ENCODE measurements at regions not wholly inside any gene's neighbourhood (a gene's known extent, or its start where the extent isn't known, plus 50 kb on each side); places are given as distances from the start of the nearest gene placed in this dataset.

DNA sequence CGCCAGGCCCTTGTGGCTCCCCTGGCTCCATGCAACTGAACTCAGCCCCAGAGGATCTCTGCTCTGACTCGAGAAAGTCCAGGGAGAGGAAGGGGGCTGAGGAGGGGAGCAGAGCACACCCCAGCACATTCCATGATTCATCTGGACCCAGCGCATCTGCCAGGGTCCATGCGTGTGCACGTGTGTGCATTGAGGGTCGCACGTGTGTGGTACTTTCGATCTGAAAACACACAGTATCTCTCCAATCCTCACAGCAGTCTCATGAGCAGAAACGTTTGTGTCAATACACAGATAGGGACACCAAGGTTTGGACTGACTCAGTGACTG, 146.4 kb upstream of the ID2 start:
- peaks cover 2% of the 10 kb centered on the region for H3K36me3 Mint-ChIP-seq (ENCODE audit: low read depth)
- peaks cover 21% of the 10 kb centered on the region for H3K4me1 Mint-ChIP-seq
- TF ChIP-seq, protein P1, sequence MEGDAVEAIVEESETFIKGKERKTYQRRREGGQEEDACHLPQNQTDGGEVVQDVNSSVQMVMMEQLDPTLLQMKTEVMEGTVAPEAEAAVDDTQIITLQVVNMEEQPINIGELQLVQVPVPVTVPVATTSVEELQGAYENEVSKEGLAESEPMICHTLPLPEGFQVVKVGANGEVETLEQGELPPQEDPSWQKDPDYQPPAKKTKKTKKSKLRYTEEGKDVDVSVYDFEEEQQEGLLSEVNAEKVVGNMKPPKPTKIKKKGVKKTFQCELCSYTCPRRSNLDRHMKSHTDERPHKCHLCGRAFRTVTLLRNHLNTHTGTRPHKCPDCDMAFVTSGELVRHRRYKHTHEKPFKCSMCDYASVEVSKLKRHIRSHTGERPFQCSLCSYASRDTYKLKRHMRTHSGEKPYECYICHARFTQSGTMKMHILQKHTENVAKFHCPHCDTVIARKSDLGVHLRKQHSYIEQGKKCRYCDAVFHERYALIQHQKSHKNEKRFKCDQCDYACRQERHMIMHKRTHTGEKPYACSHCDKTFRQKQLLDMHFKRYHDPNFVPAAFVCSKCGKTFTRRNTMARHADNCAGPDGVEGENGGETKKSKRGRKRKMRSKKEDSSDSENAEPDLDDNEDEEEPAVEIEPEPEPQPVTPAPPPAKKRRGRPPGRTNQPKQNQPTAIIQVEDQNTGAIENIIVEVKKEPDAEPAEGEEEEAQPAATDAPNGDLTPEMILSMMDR (conservative IDR thresholded peaks at IDR 0.05), result no peak
- Histone ChIP-seq H3K27ac (ENCODE audit: low read depth, low read length) (no peak overlapping the region), H3K4me3 (ENCODE audit: low read length) (no peak overlapping the region), H3K4me1 (ENCODE audit: control insufficient read depth, insufficient read depth, low read length) (peaks cover 16% of the 10 kb centered on the region), H3K27me3 (ENCODE audit: control insufficient read depth, insufficient read depth, low read length, poor library complexity, severe bottlenecking) (no peaks in the 10 kb centered on the region), H3K36me3 (ENCODE audit: control insufficient read depth, insufficient read depth, low read length) (no peaks in the 10 kb centered on the region), H3K9ac (ENCODE audit: extremely low read depth, low read length, poor library complexity, severe bottlenecking) (no peak overlapping the region), H3K9me3 (ENCODE audit: control insufficient read depth, low read length) (peaks cover 9% of the 10 kb centered on the region)
- H3K27me3 Mint-ChIP-seq (ENCODE audit: insufficient read depth), result no peaks in the 10 kb centered on the region
- no peak overlapping the region for H3K4me3 Mint-ChIP-seq
- 86 to 94% methylated on average over 8 to 9 of the region's 9 CpGs for WGBS, 2 experiments (ENCODE audit: insufficient coverage in 1 of 2, insufficient read length in 1 of 2)
- H3K27ac Mint-ChIP-seq, result no peak overlapping the region
- DNase-seq, result no peak
- H3K9me3 Mint-ChIP-seq, result peaks cover 13% of the 10 kb centered on the region

DNA sequence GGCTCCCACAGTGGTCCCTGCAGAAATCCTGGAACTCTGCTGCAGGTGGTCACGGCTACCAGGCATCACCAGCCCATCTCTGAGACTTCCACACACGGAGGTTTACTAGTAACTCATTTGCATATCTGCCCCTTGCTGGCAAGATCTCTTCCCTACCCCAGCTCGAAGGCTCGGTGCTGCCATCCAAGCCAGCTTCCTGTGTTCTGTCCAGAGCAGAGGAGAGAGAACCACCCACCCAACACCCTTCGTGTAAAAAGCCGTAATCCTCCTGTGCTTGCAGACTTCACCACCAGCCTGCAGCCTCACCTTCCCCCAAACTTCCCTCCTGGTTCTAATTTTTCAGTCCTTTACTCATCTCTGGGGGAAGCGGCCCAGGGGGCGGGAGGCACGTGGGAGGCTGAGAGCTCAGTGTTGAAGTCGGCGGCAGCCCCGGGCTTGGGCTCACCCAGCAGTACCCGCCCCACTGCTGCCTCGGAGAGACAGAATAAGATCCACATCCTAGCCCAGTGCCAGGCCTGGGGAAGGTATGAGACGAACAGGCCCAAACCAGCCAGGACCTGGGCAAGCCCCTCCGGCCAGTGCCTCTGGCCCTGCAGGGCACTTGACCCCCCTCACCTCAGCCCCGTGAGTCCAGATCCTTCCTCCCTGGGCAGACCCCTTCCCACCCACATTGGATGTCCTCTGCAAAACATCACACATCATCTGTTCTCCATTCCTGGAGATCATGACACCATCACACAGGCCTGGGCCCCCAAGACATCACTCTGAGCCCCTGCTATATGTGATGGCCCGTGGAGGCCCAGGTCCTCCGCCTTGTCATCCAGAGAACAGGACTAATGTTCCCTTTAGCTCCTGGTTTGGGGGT, 145.8 kb upstream of the ID2 start:
- TF ChIP-seq, protein P1 (conservative IDR thresholded peaks at IDR 0.05), result no peak
- Mint-ChIP-seq H3K4me3 (no peak overlapping the region), H3K27me3 (ENCODE audit: insufficient read depth) (no peaks in the 10 kb centered on the region), H3K4me1 (peaks cover 21% of the 10 kb centered on the region), H3K36me3 (ENCODE audit: low read depth) (peaks cover 2% of the 10 kb centered on the region), H3K27ac (no peak overlapping the region), H3K9me3 (peaks cover 12% of the 10 kb centered on the region)
- Histone ChIP-seq H3K4me1 (ENCODE audit: control insufficient read depth, insufficient read depth, low read length) (peaks cover 16% of the 10 kb centered on the region), H3K27ac (ENCODE audit: low read depth, low read length) (no peak overlapping the region), H3K9ac (ENCODE audit: extremely low read depth, low read length, poor library complexity, severe bottlenecking) (no peak overlapping the region), H3K9me3 (ENCODE audit: control insufficient read depth, low read length) (peaks cover 8% of the 10 kb centered on the region), H3K27me3 (ENCODE audit: control insufficient read depth, insufficient read depth, low read length, poor library complexity, severe bottlenecking) (no peaks in the 10 kb centered on the region), H3K36me3 (ENCODE audit: control insufficient read depth, insufficient read depth, low read length) (no peaks in the 10 kb centered on the region), H3K4me3 (ENCODE audit: low read length) (no peak overlapping the region)
- DNase-seq, result no peak
- 82 to 91% methylated on average over 13 to 19 of the region's 19 CpGs for WGBS, 2 experiments (ENCODE audit: insufficient coverage in 1 of 2, insufficient read length in 1 of 2)

DNA sequence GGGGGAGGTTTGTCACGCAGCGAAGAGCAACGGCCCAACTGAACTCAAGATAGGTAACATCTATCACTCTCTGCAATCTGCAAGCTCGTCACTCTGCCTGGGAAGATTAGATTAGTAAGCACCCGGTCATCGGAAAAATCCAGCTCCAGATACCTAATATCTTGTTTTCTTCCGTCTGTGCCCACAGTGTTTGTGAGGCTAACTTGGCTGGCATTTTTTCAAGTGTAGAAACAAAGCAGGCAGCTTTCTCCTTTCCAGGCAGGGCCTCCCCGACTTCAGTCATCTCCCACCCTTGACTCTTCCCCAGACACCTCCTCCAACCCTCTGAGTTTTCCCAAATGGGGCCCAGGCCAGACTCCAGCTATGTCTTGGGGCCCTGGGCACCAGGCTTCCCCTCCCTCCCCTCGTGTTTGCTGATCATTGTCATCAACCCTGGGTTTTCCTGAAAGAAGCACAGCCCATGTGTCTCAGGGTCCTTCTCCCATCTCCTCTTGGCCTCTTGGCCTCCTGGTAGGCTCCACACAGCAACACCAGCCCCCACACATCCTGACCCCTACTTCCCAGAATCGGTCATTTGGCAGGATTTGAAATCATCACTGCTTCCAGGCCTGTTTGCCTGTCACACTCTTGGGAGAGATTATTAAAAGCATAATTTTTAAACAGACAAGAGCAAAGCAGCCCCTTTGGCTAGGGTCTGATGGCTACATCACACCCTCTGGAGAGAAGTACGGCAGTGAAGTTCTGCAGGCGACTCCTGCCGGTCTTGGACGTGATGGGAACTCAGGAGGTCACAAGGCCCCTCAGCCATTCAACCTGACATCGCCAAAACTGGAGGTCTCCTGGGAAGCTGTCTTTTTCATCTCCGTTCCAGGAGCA, 144.9 kb upstream of the ID2 start:
- Mint-ChIP-seq H3K9me3 (peaks cover 3% of the 10 kb centered on the region), H3K27me3 (ENCODE audit: insufficient read depth) (peaks cover 3% of the 10 kb centered on the region), H3K4me3 (no peak overlapping the region), H3K27ac (no peak overlapping the region), H3K4me1 (peaks cover 21% of the 10 kb centered on the region), H3K36me3 (ENCODE audit: low read depth) (peaks cover 2% of the 10 kb centered on the region)
- Histone ChIP-seq H3K9me3 (ENCODE audit: control insufficient read depth, low read length) (no peaks in the 10 kb centered on the region), H3K4me3 (ENCODE audit: low read length) (no peak overlapping the region), H3K27ac (ENCODE audit: low read depth, low read length) (no peak overlapping the region), H3K36me3 (ENCODE audit: control insufficient read depth, insufficient read depth, low read length) (no peaks in the 10 kb centered on the region), H3K9ac (ENCODE audit: extremely low read depth, low read length, poor library complexity, severe bottlenecking) (no peak overlapping the region), H3K27me3 (ENCODE audit: control insufficient read depth, insufficient read depth, low read length, poor library complexity, severe bottlenecking) (no peaks in the 10 kb centered on the region), H3K4me1 (ENCODE audit: control insufficient read depth, insufficient read depth, low read length) (peaks cover 16% of the 10 kb centered on the region)
- TF ChIP-seq, protein P1 (conservative IDR thresholded peaks at IDR 0.05), result no peak
- 85 to 100% methylated on average over 5 to 16 of the region's 16 CpGs for WGBS, 2 experiments (ENCODE audit: insufficient coverage in 1 of 2, insufficient read length in 1 of 2)
- no peak for DNase-seq

Data from endodermal cell (in vitro differentiated cells).